GM19467 (cell line): ENCODE measurements at regions not wholly inside any gene's neighbourhood (a gene's known extent, or its start where the extent isn't known, plus 50 kb on each side); places are given as distances from the start of the nearest gene placed in this dataset.
"Not testable (repeated sequence)": the region's sequence is repeated elsewhere in the genome, so short reads cannot be mapped to it uniquely, and the experiment has no call there.

Experiments
- ATAC-seq: cut with Tn5 transposase; IDR thresholded peaks from one replicate; pipeline ENCODE4 v1.9.1; 2021; ENCODE audit warnings: mild to moderate bottlenecking, moderate library complexity; ENCODE audit not compliant: unreplicated experiment

DNA sequence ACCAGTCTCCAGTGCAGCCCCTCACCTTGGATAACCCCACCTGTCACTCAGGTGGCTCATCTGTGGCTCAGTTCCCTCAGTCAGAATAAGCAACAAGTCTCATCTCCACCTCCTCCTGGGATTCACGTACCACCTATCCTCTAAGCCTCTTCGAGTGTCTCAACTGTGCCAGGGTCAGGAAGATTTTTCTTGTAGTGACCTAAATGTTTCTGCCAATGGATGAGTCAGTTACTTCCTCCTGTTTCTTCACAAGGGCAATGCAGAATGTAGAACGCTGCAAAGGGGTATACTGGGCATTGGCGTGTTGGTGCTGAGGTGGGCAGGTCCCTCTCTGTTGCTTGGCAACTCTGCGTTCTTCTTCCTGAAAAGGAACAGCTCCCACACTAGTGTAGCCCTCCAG lies 213.3 kb upstream of the CXCR4 start:
- no peak for ATAC-seq

DNA sequence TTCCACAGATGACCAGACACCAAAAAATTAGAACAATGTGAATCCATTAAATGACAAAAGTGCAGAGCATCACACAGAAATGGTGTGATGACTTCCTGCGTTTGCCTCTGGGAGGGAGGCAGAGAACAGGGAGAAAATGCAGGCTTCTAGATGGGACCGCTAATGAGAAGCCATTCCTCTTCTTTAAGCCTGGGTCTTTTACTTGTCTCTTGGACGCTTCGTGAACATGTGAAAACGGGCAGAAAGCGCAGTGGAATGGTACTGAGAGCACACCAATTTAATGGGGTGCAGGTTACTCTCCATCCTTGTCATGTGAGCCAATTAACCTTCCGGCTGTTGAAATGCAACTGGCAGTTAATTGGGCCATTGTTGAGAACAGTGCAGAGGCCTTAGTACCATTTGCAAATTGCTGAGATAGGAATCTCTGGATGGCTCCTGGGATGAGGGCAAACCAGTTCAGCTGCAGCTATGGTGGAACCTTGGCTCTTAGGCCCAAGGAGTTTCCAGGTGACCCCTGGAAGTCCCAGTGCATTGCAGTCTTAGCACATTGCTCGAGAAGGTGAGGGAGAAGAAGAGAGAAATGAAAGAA lies 210.4 kb upstream of the CXCR4 start:
- no peak for ATAC-seq

DNA sequence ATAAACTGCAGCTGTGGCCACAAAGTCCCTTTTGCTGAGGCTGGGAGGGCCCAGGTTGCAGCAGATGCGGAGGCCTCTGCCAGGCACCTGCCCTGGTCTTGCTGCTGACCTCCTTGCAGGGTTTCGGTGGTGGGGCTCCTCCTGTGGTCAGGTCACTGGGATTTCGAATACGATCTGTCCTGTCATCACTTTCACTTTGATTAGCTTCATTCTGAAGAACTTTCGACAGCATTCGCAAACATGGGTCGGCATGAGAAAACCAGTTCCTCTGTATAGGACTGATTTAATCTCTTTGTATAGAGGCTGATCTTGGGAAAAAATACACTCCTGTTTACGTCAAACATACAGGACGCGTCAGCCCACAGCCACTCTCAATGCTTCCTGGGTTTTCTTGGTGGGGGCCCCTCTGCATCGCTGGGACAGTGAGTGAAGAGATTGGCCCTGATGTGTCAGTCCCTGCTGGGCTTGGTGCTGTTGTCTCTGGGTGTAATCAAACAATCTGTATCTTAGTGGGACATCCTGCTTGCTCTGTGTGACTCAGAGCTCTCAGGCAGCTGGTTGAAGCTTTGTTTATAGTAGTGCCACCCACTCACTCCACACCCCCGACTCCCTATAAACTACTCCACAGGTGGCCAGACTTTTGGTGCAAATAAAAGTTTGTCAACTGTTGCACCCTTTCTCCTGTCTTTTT lies 209.4 kb upstream of the CXCR4 start:
- ATAC-seq: peak; percentile 83

DNA sequence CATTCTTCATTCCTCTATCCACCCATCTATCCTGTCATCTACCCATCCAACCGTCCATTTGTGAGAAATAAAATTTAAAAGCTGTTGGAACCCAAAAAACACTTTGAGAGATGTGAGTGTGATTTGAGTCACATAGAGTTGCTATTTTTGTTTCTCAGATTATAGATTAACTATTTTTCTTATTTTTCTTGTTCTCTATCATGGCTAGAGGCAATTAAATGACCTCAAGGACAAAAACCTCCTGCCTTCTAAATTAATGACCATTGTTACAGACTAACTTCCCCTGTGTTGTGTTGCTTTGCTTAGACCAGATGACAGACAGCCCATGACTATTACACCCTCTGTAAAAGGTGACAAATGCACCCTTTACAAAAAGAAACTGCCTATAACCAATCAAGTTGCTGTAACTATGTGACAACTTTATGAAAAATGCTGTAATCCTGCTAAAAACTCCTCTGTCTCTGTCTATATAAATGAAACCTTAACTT lies 207.9 kb upstream of the CXCR4 start:
- no peak for ATAC-seq

DNA sequence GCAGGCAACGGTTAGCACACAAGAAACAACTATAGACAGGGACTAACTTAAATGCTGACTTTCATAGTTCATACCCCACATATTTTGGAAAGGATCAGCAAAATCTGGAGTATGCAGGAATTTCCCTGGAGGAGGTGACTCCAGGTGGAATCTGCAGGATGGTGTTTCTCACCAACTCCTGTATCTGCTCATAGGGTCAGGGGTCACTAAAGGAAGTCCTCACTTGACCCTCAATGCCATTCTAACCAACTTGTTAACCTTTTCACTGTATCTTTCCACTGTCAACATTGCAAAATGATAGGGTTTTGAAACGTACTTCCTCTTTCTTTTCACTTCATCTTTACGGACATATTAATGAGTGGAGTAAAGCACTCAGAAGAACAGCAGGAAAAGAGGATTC lies 207.0 kb upstream of the CXCR4 start:
- no peak for ATAC-seq

DNA sequence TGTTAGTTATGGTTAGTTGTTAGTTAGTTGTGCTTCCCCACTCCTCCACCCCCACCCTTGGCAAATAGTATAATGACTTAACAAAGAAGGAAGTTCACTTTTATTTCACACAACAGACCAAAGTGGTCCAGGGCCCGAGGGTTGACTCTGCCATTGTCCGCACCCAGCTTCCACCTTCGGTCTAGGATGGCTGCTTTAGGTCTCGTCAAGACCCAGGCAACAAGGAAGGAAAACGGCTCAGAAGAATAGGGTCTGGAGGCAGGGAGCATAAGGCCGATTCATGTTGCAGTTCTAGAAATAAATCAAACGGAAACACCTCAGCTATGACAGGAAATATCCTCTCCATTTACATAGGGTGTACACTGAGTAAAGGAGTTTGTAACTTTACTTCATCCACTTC lies 206.0 kb upstream of the CXCR4 start:
- no peak for ATAC-seq

DNA sequence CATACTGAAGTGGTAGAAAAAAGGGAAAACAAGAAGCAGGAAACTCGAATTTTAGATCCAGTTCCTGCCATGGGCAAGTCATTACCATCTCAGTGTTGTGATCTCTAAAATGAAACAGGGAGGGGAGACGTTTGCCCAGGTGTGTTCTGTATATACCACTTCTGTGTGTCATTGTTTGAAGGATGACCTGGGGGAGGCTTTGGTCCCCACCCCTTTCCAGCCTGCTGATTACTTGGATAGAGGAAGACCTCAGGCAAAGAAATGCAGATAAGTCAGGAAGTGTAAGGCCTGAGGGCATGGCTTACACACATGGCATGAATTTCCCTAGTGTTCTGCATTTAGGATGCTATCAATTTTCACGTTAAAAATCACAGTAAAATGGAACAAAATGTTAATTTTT lies 205.2 kb upstream of the CXCR4 start:
- ATAC-seq: no peak

DNA sequence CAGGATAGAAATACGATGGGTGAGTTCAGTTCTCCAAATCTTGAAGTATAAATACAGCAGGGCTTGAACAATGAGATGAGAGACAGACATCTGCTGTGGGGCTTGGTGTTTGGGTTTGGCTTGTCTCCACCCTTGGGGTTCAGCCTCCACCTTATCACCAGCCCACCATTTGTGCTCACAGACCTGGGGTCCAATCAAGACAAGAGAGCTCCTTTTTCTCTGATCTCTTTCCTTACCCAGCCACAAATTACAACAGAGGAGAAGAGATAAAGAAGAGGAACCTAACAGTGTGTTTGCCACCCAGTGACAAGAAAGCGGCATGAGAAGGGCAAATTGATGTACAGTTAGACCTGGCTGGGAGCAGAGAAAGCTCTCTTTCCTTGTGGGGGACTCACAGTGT lies 204.5 kb upstream of the CXCR4 start:
- no peak for ATAC-seq

DNA sequence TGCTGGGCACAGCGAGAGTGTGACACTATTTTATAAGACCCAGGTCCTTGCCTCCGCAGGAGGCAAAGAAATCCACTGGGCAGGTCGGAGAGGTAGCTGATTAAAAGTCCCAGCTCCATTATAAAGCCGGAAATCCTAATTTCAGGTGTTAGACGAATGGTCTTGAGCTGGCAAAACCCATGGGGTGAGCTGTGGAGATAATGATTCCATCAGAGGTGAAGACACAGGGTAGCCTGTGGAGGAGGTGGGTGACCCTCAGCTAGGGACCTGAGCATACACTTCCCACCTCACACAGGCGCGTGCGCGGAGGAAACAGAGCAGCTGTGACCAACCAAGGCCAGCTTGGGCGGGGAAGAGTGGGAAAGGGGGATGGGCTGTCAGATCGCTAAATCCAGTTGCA lies 201.7 kb upstream of the CXCR4 start:
- no peak for ATAC-seq

DNA sequence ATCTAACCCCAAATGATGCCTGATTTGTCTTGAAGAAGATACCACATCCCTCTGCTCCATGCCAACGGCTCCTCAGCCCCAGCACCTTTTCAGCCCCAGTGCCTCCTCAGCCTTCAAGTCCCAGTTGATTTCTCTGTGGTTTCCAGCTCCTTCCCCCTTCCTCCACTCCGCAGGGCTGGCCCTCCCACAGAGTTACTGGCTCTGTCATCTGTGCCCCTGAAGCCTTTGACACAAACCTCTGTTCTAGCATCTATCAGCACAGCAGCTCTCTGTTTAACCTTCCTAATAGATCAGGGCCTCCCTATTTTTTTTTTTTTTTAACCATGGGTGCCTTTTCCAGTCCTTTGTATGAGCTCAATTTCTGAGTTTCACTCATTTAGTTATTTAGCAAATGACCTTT lies 201.3 kb upstream of the CXCR4 start:
- ATAC-seq: no peak

DNA sequence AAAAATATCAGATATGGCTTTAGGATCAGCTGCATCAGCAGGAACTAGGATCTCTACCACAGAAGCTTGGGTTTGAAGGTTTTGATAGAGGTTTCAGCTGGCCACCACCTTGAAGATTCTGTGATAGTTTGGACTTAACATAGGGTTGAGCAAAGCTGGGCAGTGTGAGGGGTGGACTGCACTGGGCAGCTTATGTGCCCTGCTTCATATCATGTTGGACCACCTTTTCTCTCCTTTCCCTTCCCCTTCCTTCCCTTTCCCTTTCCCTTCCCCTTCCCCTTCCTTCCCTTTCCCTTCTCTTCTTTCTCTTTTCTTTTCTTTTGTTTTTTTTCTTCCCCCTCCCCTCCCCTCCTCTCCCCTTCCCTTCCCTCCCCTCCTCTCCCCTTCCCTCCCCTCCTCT lies 196.3 kb upstream of the CXCR4 start:
- no peak for ATAC-seq

DNA sequence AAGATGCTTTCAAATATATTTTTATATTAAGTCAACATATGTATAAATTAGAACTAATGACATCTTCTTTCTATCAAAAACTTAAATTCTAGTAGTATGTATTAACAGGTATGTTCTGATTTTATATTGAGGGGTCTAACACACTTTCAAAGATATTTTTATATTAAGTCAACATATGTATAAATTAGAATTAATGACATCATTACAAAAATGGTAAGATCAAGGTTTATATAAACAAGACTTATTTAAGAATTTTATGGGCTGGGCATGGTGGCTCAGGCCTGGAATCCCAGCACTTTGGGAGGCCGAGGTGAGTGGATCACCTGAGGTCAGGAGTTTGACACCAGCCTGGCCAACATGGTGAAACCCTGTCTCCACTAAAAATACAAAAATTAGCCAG lies 194.6 kb upstream of the CXCR4 start:
- not testable (repeated sequence) for ATAC-seq

DNA sequence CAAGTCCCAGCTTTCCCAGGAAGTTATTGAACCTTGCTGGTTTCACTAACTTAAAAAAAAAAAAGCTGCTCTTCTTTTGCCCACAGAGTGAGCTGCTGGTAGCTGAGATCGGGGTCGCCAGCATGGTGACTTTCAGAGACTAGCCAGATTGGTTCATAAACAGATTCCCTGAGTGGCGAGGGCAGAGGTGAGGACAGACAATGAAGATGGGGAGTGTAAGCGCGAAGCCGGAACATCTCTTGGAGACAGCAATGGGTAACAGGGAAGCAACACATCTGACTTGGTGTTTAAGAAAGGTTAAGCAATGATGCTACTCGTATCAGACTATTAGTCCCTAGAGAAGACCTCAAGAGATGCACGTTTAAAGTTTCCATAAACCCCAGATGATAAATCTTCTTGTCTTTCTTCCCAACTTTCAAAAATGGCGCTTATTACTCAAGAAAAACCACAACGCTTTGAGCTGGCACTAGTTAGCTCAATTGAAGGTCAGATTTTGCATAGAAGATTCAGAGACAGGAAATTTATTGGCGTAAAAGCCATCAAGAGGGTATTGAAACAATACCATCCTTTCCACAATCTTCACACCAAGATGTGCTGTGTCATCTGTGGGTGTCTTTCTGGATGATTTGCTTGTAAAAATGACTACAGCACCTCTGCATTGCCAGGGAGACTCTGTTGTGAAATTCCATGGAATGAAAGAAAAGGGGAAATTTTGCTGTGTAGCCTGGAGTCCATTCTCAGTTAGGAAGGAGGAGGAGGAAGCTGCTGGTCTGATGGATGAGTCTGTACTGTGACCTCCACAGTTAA lies 193.1 kb upstream of the CXCR4 start:
- ATAC-seq: no peak

DNA sequence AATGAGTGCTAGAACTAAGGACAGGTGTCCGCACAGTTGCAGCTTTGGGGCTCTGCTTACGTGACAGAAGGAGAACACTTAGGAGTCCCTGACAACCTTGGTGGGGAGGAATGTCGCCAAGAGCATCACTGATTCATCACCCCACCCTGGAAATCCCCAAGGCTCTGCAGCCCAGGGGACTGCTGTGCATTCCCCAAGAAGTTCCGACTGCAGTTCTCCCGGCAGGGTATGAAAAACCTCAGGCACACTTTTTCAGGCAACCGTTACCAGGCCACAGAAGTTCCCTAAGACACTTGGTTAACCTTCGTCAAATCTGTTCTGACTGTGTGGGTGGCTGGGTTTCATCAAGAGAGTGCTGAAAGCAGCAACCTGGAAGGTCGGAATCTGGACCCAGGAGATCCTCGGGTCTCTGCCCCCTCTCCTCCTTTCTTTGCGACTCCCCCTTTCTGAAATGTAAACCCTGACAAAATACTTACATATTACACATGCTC lies 192.1 kb upstream of the CXCR4 start:
- ATAC-seq: no peak

DNA sequence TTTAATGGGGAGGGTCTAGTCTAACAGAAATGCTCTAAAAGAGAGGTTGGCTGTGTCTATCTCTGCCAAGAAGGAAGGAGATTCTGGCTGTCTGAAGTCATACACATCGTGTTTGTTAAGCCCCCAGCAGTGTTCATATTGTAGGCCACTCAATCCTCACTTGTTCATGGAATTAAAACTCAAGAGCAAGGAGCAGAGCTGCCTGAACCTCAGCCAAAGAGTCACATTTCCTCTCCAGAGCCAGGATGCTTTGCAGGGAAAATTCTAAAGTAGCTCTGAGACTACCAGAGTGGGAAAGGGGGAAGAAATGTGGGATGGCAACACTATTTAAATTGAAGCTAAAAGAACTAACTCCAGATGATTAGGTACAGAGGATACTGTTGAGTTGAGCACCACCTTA lies 190.7 kb upstream of the CXCR4 start:
- ATAC-seq: no peak

DNA sequence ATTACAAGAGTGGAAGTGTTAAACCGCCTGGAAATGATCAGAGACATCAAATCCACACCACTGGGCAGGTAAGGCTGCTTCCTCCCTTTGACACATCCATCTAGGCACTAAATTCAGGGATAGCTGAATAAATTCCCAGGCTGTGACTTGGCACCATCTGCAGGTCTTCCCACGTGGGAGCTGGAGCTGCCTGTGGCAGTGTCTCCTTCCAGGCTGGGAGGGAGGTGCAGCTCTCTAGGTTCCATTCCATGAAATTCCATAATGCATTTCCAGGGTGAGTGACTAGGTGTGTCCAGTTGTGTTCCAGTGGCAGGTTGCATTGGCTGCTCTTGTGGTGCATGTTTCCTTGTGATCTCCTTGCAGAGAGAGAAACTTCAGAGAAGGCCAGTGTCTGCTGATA lies 188.9 kb upstream of the CXCR4 start:
- no peak for ATAC-seq

DNA sequence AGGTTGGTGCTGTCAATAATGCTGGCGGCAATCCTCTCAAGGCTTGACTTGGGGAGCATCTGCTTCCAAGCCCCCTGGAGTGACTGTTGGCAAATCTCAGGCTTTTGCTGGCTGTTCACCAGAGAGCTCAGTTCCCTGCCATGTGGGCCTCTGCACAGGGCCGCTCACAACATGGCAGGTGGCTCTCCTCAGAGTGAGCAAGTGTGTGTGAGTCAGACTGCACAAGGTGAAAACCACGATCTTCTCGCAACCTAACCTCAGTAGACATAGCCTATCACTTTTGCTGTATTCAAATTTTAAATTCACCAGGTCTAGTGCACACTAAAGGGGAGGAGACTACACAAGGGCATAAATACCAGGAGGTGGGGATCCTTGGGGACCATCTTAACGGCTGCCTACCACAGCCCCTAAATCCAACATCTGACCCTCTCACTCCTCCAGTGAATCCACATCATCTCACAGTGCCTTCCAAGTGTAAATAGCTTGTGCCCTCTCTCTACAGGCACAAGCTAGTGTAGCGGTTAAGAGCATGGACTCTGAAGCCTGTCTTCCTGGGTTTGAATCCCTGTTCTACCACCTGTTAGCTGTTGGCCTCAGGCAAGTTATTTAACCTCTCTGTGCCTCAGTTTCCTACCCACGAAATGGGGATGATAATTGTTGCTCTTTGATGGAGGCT lies 187.7 kb upstream of the CXCR4 start:
- peak; percentile 79 for ATAC-seq

DNA sequence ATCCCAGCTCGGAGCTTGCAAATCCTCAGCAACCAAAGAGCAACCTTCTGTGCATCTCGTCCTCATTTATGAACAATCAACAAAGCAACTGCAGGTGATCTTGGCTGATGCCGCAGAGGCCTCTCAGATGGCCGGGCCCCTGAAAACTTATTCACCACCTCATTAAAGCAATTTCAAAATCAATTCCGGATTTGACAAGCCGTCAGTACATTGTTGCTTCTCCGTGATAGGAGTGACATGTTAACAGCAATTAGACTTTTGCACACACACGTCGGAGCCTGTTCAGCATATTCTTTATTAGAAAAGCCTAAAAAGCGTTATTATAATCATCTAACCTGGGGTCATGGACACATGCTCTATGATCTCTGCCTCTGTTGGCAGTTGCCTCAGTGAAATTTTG lies 183.1 kb upstream of the CXCR4 start:
- no peak for ATAC-seq

DNA sequence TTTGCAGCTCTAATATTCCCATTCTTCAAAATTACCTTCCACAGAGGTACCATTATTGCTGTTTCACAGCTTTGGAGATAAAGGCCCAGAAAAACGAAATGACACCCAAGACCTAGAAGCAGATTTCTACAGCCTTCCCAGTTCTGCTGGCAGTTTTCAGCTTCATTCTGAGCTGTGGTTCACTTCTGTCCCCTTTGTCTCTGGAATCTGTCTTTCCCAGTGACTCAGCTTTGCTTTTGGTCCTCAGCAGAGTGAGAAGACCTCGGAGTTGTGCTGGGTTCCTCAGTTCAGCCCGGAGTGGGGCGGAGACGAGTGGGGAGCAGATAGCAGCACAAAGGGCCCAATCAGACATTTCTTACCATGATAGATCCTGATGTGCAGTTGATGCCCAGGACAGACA lies 180.7 kb upstream of the CXCR4 start:
- no peak for ATAC-seq

DNA sequence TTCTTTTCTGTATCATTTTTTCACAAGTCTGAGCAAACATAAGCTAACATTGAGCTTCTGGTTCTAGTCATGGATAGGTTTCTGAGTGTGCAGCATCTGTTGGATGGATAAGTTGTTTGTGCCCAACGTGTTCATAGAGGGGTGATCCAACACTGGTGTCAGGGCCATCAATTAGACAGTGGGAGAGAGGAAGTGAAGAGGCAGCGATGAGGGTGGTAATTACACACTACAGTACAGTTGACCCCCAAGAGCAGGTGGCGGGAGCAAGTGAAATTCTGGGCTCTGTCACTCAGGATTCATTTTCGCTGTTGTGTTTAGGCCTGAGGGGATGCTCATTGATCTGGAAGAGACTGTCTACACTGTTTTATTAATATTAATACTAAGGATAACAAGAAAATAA lies 180.0 kb upstream of the CXCR4 start:
- ATAC-seq: no peak

DNA sequence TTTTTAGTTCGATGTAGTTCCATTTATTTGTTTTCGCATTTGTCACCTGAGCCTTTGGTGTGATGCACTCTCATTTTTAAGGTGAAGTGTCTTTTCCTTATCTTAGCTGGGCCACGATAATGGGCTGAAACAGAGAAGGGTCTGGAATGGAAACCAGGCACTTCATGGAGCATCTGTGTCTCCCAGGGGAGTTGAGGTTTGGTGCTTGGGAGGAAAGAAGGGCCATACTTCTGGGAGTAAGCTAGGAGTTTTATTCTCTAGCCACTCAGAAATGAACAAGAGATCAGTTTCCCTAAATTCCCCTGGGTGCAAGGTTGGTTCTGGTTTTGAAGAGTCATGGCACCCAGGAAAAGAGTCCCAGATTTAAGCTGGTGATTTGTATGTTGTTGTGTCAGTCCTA lies 179.4 kb upstream of the CXCR4 start:
- no peak for ATAC-seq
